ENCODE measurements at regions not wholly inside any gene's neighbourhood (a gene's known extent, or its start where the extent isn't known, plus 50 kb on each side); places are given as distances from the start of the nearest gene placed in this dataset.
A peak's percentile ranks its signal among the peaks of the same experiment; 100 is the strongest.

DNA sequence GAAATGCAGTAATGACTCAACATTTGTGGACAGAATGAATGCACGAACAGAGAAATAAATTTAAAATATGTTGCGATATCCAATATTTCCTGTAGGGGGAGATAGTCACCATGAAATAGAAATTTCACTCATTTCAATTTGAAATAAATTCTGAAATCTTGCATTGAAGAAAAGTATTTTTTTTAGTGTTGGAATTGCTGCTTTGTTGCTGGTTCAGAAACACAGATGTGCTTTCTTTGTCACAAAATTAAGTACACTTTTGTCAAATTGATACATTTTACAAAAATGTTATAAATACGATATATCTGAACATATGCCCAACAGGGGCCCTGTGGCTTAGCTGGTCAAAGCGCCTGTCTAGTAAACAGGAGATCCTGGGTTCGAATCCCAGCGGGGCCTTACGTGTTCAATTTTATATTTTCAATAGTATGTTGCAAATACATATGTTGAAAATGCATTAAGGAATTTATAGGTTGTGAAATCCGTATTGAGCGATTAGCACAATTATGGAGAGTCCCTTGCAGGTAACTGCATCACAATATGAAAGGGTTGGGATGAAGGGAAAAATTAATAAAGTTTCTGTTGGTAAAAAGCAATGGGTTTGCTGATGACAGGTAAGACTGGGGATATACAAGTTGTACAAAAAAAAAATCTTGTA, 85.4 kb upstream of the PRSS16 start:
- TF ChIP-seq, protein P1, sequence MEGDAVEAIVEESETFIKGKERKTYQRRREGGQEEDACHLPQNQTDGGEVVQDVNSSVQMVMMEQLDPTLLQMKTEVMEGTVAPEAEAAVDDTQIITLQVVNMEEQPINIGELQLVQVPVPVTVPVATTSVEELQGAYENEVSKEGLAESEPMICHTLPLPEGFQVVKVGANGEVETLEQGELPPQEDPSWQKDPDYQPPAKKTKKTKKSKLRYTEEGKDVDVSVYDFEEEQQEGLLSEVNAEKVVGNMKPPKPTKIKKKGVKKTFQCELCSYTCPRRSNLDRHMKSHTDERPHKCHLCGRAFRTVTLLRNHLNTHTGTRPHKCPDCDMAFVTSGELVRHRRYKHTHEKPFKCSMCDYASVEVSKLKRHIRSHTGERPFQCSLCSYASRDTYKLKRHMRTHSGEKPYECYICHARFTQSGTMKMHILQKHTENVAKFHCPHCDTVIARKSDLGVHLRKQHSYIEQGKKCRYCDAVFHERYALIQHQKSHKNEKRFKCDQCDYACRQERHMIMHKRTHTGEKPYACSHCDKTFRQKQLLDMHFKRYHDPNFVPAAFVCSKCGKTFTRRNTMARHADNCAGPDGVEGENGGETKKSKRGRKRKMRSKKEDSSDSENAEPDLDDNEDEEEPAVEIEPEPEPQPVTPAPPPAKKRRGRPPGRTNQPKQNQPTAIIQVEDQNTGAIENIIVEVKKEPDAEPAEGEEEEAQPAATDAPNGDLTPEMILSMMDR (IDR thresholded peaks at IDR 0.05; ENCODE audit: insufficient read depth, low read depth, low read length): peak; percentile 63
- no peak for TF ChIP-seq EZH2 (IDR thresholded peaks at IDR 0.05; ENCODE audit: insufficient read depth, low read length)

Data from astrocyte (in vitro differentiated cells and primary cell).